A549 (cell line): ENCODE measurements at regions not wholly inside any gene's neighbourhood (a gene's known extent, or its start where the extent isn't known, plus 50 kb on each side); places are given as distances from the start of the nearest gene placed in this dataset.

Source experiments
- ATAC-seq, 2 experiments: fragments of 200-7000 bp in 1 of 2; fragments of >200 bp in 1 of 2; cut with Nextera tagmentation in 1 of 2; cut with Tn5 transposase in 1 of 2; 3 replicates each; pipeline versions ENCODE4 v1.8.0 to v1.9.1; 2018 to 2020; ENCODE audit warnings: mild to moderate bottlenecking in 1 of 2, moderate library complexity in 1 of 2
- CTCF ChIA-PET: fragments of 300-600 bp; sonication (Branson Sonifier 250); formaldehyde crosslinking; extraction: SDS; loops from one replicate; lab custom pipeline; 2021; ENCODE audit warnings: antibody characterized with exemption, inconsistent platforms; lab: Yijun Ruan, JAX
- POLR2A ChIA-PET: fragments of 350-600 bp; formaldehyde crosslinking; extraction: SDS; loops from one replicate; lab custom pipeline; 2021; ENCODE audit warnings: antibody characterized with exemption, inconsistent platforms; lab: Yijun Ruan, JAX
- DNase-seq, 2 experiments: peaks; one replicate each; pipeline versions ENCODE4 v3.0.0 to v3.0.0-alpha.2; 2011 to 2016; ENCODE audit warnings: low read depth in 1 of 2, low spot score in 1 of 2
- FAIRE-seq: peaks from 2 replicates; lab custom pipeline; 2011; peaks lifted over from hg19 to GRCh38; lab: Jason Lieb, UNC
- H3K27ac ChIP-seq, 2 experiments: fragments of >200 bp; sonication (Bioruptor Twin); formaldehyde crosslinking; 3 replicates each; pipeline ENCODE4 v1.5.1; 2016 to 2017
- H3K4me1 ChIP-seq: fragments of >200 bp; sonication (Bioruptor Twin); formaldehyde crosslinking; 3 replicates; pipeline ENCODE4 v1.6.1; 2016
- H3K4me2 ChIP-seq: fragments of >200 bp; sonication (Bioruptor Twin); formaldehyde crosslinking; 3 replicates; pipeline ENCODE4 v1.6.1; 2016
- H3K4me3 ChIP-seq: fragments of >200 bp; sonication (Bioruptor Twin); formaldehyde crosslinking; 3 replicates; pipeline ENCODE4 v1.5.1; 2016
- H3K9me3 ChIP-seq: fragments of >200 bp; sonication (Bioruptor Twin); formaldehyde crosslinking; 3 replicates; pipeline ENCODE4 v1.6.1; 2016
- ATOH8 ChIP-seq: fragments of 250-450 bp; sonication (Bioruptor Pico); IDR thresholded peaks from 2 replicates; pipeline ENCODE4 v1.5.0; 2020; ENCODE audit warnings: low read depth, mild to moderate bottlenecking, moderate library complexity
- BCL3 ChIP-seq: fragments of >200 bp; sonication (Bioruptor Twin); formaldehyde crosslinking; IDR thresholded peaks from 3 replicates; pipeline ENCODE4 v1.6.1; 2016
- BHLHE40 ChIP-seq: IDR thresholded peaks from 2 replicates; pipeline ENCODE4 v1.6.1; 2012; ENCODE audit warnings: low read depth, low read length, inconsistent platforms
- CHD2 ChIP-seq: fragments of 150-350 bp; IDR thresholded peaks from 2 replicates; pipeline ENCODE4 v1.6.1; 2014; ENCODE audit warnings: low read length; ENCODE audit not compliant: partially characterized antibody
- EHF ChIP-seq: fragments of 250-450 bp; sonication (Bioruptor Pico); IDR thresholded peaks from 2 replicates; pipeline ENCODE4 v1.5.0; 2020; ENCODE audit warnings: mild to moderate bottlenecking
- EP300 ChIP-seq, 2 experiments: fragments of >200 bp; sonication (Bioruptor Twin); formaldehyde crosslinking; IDR thresholded peaks; 2 replicates in 1 of 2; 3 replicates in 1 of 2; pipeline ENCODE4 v1.6.1; 2016 to 2017
- ESRRA ChIP-seq: fragments of 150-350 bp; IDR thresholded peaks from 2 replicates; pipeline ENCODE4 v1.6.1; 2014; ENCODE audit warnings: mild to moderate bottlenecking, low read length, borderline replicate concordance
- FOSL2 ChIP-seq, 2 experiments: fragments of 450-650 bp in 1 of 2; fragments of >200 bp in 1 of 2; sonication (Bioruptor Twin) in 1 of 2; formaldehyde crosslinking; IDR thresholded peaks; 2 replicates each; pipeline versions ENCODE4 v1.5.0 to v1.6.1; 2016 to 2020; ENCODE audit warnings: mild to moderate bottlenecking in 1 of 2, moderate library complexity in 1 of 2
- HDAC2 ChIP-seq: fragments of 200-600 bp; sonication (generic); IDR thresholded peaks from 2 replicates; pipeline ENCODE4 v1.6.1; 2016
- HEYL ChIP-seq: fragments of 250-450 bp; sonication (Bioruptor Pico); IDR thresholded peaks from 2 replicates; pipeline ENCODE4 v1.8.0; 2021; ENCODE audit warnings: mild to moderate bottlenecking, moderate library complexity
- HMGXB4 ChIP-seq: fragments of 250-450 bp; sonication (Bioruptor Pico); IDR thresholded peaks from 2 replicates; pipeline ENCODE4 v1.5.0; 2021; ENCODE audit warnings: mild to moderate bottlenecking, moderate library complexity, borderline replicate concordance
- HOXA7 ChIP-seq: fragments of 250-450 bp; sonication (Bioruptor Pico); IDR thresholded peaks from 2 replicates; pipeline ENCODE4 v1.5.0; 2020; ENCODE audit warnings: mild to moderate bottlenecking, moderate library complexity
- JUN ChIP-seq, 2 experiments: fragments of >200 bp; sonication (Bioruptor Twin); formaldehyde crosslinking; IDR thresholded peaks; 2 replicates in 1 of 2; 3 replicates in 1 of 2; pipeline ENCODE4 v1.6.1; 2016 to 2017
- MAFK ChIP-seq: fragments of 450-650 bp; IDR thresholded peaks from 2 replicates; pipeline ENCODE4 v1.6.1; 2014; ENCODE audit not compliant: partially characterized antibody
- MAZ ChIP-seq: fragments of 150-350 bp; IDR thresholded peaks from 2 replicates; pipeline ENCODE4 v1.6.1; 2014; ENCODE audit warnings: antibody characterized with exemption, low read depth, low read length, borderline replicate concordance
- NFE2L2 ChIP-seq: fragments of 150-350 bp; conservative IDR thresholded peaks from 2 replicates; pipeline ENCODE4 v1.6.1; 2014; ENCODE audit warnings: low read length
- NPAS2 ChIP-seq: fragments of 250-450 bp; sonication (Bioruptor Pico); IDR thresholded peaks from 2 replicates; pipeline ENCODE4 v1.8.0; 2022; ENCODE audit warnings: mild to moderate bottlenecking, moderate library complexity, borderline replicate concordance
- NR3C1 ChIP-seq: fragments of >200 bp; sonication (Bioruptor Twin); formaldehyde crosslinking; IDR thresholded peaks from 3 replicates; pipeline ENCODE4 v1.6.1; 2017
- PBX3 ChIP-seq: IDR thresholded peaks from 2 replicates; pipeline ENCODE4 v1.6.1; 2012
- POLR2A ChIP-seq: IDR thresholded peaks from 2 replicates; pipeline ENCODE4 v1.6.1; 2012; ENCODE audit warnings: mild to moderate bottlenecking, low read length
- RAD21 ChIP-seq, 2 experiments: fragments of >200 bp in 1 of 2; sonication (Bioruptor Twin) in 1 of 2; formaldehyde crosslinking in 1 of 2; IDR thresholded peaks in 1 of 2; conservative IDR thresholded peaks in 1 of 2; 2 replicates in 1 of 2; 3 replicates in 1 of 2; pipeline ENCODE4 v1.6.1; 2012 to 2018; ENCODE audit warnings: inconsistent platforms in 1 of 2
- RARB ChIP-seq: fragments of 250-450 bp; sonication (Bioruptor Pico); IDR thresholded peaks from 2 replicates; pipeline ENCODE4 v1.8.0; 2021; ENCODE audit warnings: mild to moderate bottlenecking, moderate library complexity
- SREBF2 ChIP-seq: fragments of 450-650 bp; IDR thresholded peaks from 2 replicates; pipeline ENCODE4 v1.6.1; 2014; ENCODE audit warnings: mild to moderate bottlenecking, moderate library complexity
- TFCP2L1 ChIP-seq: fragments of 250-450 bp; sonication (Bioruptor Pico); IDR thresholded peaks from 2 replicates; pipeline ENCODE4 v1.5.0; 2021; ENCODE audit warnings: mild to moderate bottlenecking
- TP53 ChIP-seq: fragments of 250-450 bp; sonication (Bioruptor Pico); IDR thresholded peaks from 2 replicates; pipeline ENCODE4 v1.5.0; 2021; ENCODE audit warnings: mild to moderate bottlenecking, moderate library complexity
- ZFP36 ChIP-seq: fragments of 450-650 bp; IDR thresholded peaks from 2 replicates; pipeline ENCODE4 v1.6.1; 2014; ENCODE audit warnings: borderline replicate concordance; ENCODE audit not compliant: partially characterized antibody
- WGBS: methylation state at CpG from one replicate; pipeline ENCODE4 v1.1.6; 2017; ENCODE audit errors: missing lambda C conversion rate; 5-methylcytosine and 5-hydroxymethylcytosine counted together

DNA sequence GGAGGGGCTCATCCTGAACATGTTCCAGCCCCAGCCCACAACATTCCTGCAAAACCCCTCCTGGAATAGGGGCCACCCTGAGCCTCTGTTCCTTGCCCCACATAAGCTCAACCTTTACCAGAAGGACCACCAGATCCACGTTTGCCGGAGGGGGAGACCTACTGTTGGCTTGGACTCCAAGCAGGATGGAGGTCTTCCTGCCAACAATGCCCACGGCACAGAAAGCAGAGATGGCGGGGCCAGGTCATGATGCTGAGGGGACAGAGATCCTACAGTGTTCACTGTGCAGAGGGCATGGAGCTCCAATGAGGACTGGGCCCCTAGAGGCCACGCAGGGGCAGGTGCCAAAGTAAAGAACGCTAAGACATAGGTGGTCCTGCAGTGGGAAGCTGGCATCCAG is 98.5 kb upstream of the RAB6C start (continued):
- TF ChIP-seq ATOH8 (no peak), MAFK (no peak), HEYL (CRISPR knock-in tag) (no peak)

- CTCF ChIA-PET: no interaction called here
- Histone ChIP-seq H3K4me2 (no peak overlapping the region), H3K9me3 (no peaks in the 10 kb centered on the region), H3K4me3 (no peak overlapping the region), H3K4me1 (no peaks in the 10 kb centered on the region), H3K27ac (no peak overlapping the region)
- ATAC-seq (no peak), DNase-seq (no peak), FAIRE-seq (no peak)
- no peak for TF ChIP-seq JUN (IDR thresholded peaks at IDR 0.05)
- no peak for TF ChIP-seq HDAC2
- no peak for TF ChIP-seq POLR2A
- TF ChIP-seq NPAS2 (CRISPR knock-in tag): no peak
- TF ChIP-seq NFE2L2: no peak
- TF ChIP-seq NR3C1: no peak
- no peak for TF ChIP-seq EP300 (IDR thresholded peaks at IDR 0.05)
- no peak for TF ChIP-seq ESRRA
- TF ChIP-seq HMGXB4 (CRISPR knock-in tag): no peak
- no peak for TF ChIP-seq PBX3
- TF ChIP-seq TP53 (CRISPR knock-in tag): no peak
- TF ChIP-seq CHD2: no peak
- TF ChIP-seq, all 56 proteins: peak for 0
- 14% methylated on average over 4 of the region's 4 CpGs for WGBS
- POLR2A ChIA-PET: no interaction called here
Measured at GRCh38 chr2:129881786-129882396, 97.6 kb upstream of the RAB6C start.

- H3K9me3 ChIP-seq: no peaks in the 10 kb centered on the region
- CTCF ChIA-PET: no interaction called here
- H3K4me2 ChIP-seq: no peak overlapping the region
- TF ChIP-seq RARB (CRISPR knock-in tag) (no peak), BCL3 (no peak), TP53 (CRISPR knock-in tag) (no peak), SREBF2 (no peak), BHLHE40 (no peak), TFCP2L1 (CRISPR knock-in tag) (no peak), MAZ (no peak), ZFP36 (no peak), FOSL2 (IDR thresholded peaks at IDR 0.05) (no peak), FOSL2 (CRISPR knock-in tag; IDR thresholded peaks at IDR 0.05) (no peak), ESRRA (no peak), HOXA7 (CRISPR knock-in tag) (no peak), MAFK (no peak), EHF (CRISPR knock-in tag) (no peak), RAD21 (conservative IDR thresholded peaks at IDR 0.05 in 1 of 2, IDR thresholded peaks at IDR 0.05 in 1 of 2) (no peak)
- POLR2A ChIA-PET: no interaction called here
- 12% methylated on average over 6 of the region's 6 CpGs for WGBS
- H3K27ac ChIP-seq: no peak overlapping the region
- no peaks in the 10 kb centered on the region for H3K4me1 ChIP-seq
- no peak for ATAC-seq
- no peak for FAIRE-seq
- no peak for DNase-seq
- H3K4me3 ChIP-seq: no peak overlapping the region
Measured at GRCh38 chr2:129882476-129882875, 97.0 kb upstream of the RAB6C start.
